Upper lobe of right lung (tissue), 1 donor: ENCODE measurements at regions not wholly inside any gene's neighbourhood (a gene's known extent, or its start where the extent isn't known, plus 50 kb on each side); places are given as distances from the start of the nearest gene placed in this dataset.
"Not testable (repeated sequence)": the region's sequence is repeated elsewhere in the genome, so short reads cannot be mapped to it uniquely, and the experiment has no call there.

Source experiments
- ATAC-seq: fragments of 200-7000 bp; cut with Tn5 transposase; one replicate; pipeline ENCODE4 v1.9.1; 2020; ENCODE audit warnings: mild to moderate bottlenecking, moderate library complexity
- DNase-seq: peaks from one replicate; pipeline ENCODE4 v3.0.0-alpha.2; 2020
- H3K27ac ChIP-seq: fragments of 200-600 bp; one replicate; pipeline ENCODE4 v1.8.0; 2022
- H3K27me3 ChIP-seq: fragments of 200-600 bp; one replicate; pipeline ENCODE4 v1.8.0; 2022; ENCODE audit warnings: mild to moderate bottlenecking
- H3K36me3 ChIP-seq: fragments of 200-600 bp; one replicate; pipeline ENCODE4 v1.8.0; 2022
- H3K4me1 ChIP-seq: fragments of 200-600 bp; one replicate; pipeline ENCODE4 v1.8.0; 2022
- H3K4me3 ChIP-seq: fragments of 200-600 bp; one replicate; pipeline ENCODE4 v1.8.0; 2022; ENCODE audit warnings: mild to moderate bottlenecking
- H3K9me3 ChIP-seq: fragments of 200-600 bp; one replicate; pipeline ENCODE4 v1.8.0; 2022
- intact Hi-C: fragments of 100-400 bp; cut with DNase I; formaldehyde crosslinking; loops from one replicate; pipeline ENCODE4 v1.11.0; 2022
- TF ChIP-seq, protein P1 (sequence below): fragments of 200-600 bp; IDR thresholded peaks from one replicate; pipeline ENCODE4 v1.8.0; 2022; ENCODE audit warnings: antibody characterized with exemption
- donor health status: DM: no; HTN: yes; CAD: no; lungs with severe emphysema.

DNA sequence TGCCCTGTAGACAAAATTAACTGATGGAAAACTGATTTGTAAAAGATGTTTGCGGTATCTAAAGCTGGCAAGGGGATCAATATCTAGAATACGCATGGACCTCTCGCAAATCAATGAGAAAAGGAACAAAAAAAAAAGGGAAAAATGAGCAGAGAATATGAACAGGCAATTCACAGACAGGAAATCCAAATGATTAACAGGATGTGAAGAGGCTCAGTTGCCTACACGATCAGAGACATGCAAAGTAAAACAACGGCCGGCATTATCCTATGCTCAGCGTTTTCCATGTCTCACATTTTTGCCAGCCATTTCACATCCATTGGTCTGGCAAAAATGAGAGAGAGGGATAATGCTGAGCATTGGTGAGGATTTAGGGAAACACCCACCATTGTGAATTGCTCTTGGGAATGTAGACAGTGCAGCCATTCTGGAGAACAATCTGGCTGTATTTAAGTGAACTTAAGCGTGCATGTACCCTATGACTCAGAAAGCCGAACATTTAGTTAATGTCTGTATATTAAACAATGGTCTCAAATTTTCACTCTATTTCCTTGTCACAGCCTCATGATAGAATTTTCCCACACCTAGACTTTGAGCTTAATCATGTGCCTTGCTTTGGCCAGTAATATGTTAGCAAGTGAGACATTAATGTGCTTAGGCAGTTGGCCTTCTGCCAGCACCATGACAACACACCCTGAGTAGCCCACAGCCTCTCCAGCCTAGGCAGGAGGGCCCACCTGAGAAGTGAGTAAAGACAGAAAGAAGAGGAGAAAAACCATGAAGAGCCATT lies 61.0 kb upstream of the NBPF3 start:
- ATAC-seq (no peak), DNase-seq (no peak)
- intact Hi-C loops = no loop called here
- H3K27ac ChIP-seq = no peak overlapping the region
- no peaks in the 10 kb centered on the region for H3K9me3 ChIP-seq
- no peak overlapping the region for H3K4me3 ChIP-seq
- H3K4me1 ChIP-seq = no peaks in the 10 kb centered on the region
- H3K27me3 ChIP-seq = peaks cover 9% of the 10 kb centered on the region
- TF ChIP-seq, protein P1, sequence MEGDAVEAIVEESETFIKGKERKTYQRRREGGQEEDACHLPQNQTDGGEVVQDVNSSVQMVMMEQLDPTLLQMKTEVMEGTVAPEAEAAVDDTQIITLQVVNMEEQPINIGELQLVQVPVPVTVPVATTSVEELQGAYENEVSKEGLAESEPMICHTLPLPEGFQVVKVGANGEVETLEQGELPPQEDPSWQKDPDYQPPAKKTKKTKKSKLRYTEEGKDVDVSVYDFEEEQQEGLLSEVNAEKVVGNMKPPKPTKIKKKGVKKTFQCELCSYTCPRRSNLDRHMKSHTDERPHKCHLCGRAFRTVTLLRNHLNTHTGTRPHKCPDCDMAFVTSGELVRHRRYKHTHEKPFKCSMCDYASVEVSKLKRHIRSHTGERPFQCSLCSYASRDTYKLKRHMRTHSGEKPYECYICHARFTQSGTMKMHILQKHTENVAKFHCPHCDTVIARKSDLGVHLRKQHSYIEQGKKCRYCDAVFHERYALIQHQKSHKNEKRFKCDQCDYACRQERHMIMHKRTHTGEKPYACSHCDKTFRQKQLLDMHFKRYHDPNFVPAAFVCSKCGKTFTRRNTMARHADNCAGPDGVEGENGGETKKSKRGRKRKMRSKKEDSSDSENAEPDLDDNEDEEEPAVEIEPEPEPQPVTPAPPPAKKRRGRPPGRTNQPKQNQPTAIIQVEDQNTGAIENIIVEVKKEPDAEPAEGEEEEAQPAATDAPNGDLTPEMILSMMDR = no peak
- H3K36me3 ChIP-seq = no peaks in the 10 kb centered on the region

DNA sequence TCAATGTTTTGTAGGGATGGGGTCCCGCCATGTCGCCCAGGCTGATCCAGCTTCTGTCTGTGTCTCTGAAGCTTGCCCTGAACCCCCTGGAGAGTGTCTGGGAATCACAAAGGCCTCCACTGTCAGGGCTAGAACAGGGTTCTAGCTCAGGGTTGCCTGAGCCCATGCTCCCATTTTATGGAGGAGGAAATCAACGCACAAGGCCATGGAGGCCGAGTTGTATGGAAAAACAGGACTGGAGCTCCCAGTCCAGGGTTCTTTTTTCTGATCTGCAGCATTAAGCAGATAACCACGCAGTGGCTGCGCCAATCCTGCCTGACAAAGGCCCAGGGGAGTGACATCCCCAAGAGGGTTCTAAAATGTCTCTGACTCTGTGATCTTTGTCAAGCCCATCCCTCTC lies 67.6 kb upstream of the NBPF3 start:
- no peak for DNase-seq
- intact Hi-C loops = no loop called here
- no peaks in the 10 kb centered on the region for H3K36me3 ChIP-seq
- no peak for ATAC-seq
- no peaks in the 10 kb centered on the region for H3K9me3 ChIP-seq
- TF ChIP-seq, protein P1 = no peak
- H3K27me3 ChIP-seq = no peaks in the 10 kb centered on the region
- H3K27ac ChIP-seq = no peak overlapping the region
- H3K4me1 ChIP-seq = no peaks in the 10 kb centered on the region
- no peak overlapping the region for H3K4me3 ChIP-seq

DNA sequence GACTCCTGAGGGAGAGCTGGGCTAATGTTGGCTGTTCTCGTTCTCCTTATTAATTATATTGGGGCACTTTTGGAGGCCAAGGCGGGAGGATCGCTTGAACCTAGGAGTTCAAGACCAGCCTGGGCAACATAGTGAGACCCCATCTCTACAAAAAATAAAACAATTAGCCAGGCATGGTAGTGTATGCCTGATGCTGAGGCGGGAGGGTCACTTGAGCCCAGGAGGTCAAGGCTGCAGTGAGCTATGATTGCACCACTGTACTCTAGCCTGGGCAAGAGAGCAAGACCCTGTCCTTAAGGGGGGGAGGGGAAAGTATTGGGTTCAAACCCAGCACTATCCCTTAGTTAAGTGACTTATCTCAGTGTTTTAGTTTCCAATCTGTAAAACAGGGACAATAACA lies 70.0 kb upstream of the NBPF3 start:
- Histone ChIP-seq H3K36me3 (no peaks in the 10 kb centered on the region), H3K9me3 (no peaks in the 10 kb centered on the region), H3K4me3 (no peak overlapping the region), H3K4me1 (no peaks in the 10 kb centered on the region), H3K27ac (no peak overlapping the region), H3K27me3 (no peaks in the 10 kb centered on the region)
- intact Hi-C loops = loop anchor here (5.0 kb wide), 1 partner anchor 138 kb away; no protein-coding TSS in a partner anchor
- no peak for DNase-seq
- TF ChIP-seq, protein P1 = no peak
- ATAC-seq = no peak

DNA sequence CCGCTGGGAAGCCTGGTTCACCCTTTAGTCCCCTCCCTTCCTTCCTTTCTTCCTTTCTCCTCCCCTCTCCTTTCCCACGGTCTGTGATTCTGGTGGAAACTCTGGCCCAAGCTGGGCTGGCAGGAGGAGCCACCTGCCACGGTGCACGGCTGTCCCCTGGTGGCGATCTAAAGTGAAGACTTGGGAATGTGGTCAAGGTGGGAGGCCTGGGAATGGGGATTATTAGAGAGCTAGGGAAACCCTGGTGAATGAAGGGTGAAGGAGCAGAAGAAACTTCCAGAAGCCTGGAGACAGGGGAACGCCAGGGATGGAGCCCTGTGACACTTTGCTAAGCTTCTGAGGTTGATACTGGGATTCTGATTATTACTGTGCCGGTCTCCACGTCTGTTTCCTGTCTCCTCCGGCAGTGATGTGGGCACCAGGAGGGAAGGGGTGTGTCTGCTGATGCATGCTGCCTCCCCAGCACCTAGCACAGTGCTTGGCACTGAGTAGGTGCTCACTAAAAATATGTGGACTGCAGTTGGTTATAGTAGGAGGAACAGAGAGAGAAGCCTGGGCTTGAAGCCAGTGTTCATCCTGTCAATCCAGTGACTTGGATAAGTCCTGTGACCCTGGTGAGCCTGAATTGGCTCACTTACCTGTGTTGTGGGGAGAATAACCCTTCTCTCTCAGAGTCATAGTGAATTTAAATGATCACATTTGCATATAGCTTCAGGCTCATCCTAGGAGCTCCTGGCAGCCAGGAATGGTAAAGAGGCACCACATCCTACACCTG lies 71.2 kb upstream of the NBPF3 start:
- intact Hi-C loops = loop anchor here (5.0 kb wide), 1 partner anchor 136 kb away; no protein-coding TSS in a partner anchor
- peak; percentile 95 for ATAC-seq

DNA sequence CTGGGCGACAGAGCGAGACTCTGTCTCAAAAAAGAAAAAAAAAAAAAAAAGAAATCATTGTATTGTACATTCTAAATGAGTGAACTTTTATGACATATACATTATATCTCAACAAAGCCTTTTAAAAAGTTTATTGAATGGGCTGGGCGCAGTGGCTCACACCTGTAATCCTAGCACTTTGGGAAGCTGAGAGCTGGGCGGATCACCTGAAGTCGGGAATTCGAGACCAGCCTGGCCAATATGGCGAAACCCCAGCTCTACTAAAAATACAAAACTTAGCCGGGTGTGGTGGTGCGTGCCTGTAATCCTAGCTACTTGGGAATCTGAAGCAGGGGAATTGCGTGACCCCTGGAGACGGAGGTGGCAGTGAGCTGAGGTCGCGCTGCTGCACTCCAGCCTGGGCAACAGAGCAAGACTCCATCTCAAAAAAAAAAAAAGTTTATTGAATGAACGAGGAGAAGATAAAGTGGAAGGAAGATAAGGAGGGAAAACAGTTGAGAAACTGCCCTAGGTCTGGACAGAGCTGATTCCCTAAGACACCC lies 71.9 kb upstream of the NBPF3 start:
- ATAC-seq, DNase-seq, H3K9me3 ChIP-seq, H3K27ac ChIP-seq, H3K4me1 ChIP-seq, H3K4me3 ChIP-seq, H3K27me3 ChIP-seq, H3K36me3 ChIP-seq: not testable (repeated sequence)
- intact Hi-C loops = loop anchor here (5.0 kb wide), 1 partner anchor 136 kb away; no protein-coding TSS in a partner anchor

More for the DNA sequence above, 71.2 kb upstream of the NBPF3 start:
- TF ChIP-seq, protein P1 = peak; percentile 97
- Histone ChIP-seq H3K36me3 (no peaks in the 10 kb centered on the region), H3K4me3 (no peak overlapping the region), H3K4me1 (no peaks in the 10 kb centered on the region), H3K27ac (no peak overlapping the region), H3K9me3 (no peaks in the 10 kb centered on the region), H3K27me3 (no peaks in the 10 kb centered on the region)
- DNase-seq = peak; percentile 84

DNA sequence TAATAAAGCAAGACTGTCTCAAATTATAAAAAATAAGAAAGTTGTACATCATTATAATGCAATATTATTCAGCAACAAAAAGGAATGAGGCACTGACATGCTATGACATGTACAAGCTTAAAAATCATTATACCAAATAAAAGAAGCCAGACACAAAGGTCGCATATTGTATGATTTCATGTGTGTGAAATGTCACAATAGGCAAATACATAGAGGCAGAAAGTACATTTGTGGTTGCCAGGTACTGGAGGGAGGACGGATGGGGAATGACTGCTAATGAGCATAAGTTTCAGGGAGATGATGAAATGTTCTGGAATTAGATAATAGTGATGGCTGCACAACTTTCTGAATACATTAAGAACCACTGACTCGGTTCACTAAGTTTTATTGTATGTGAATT lies 73.6 kb upstream of the NBPF3 start:
- Histone ChIP-seq H3K36me3 (no peaks in the 10 kb centered on the region), H3K4me1 (no peaks in the 10 kb centered on the region), H3K27me3 (no peaks in the 10 kb centered on the region), H3K27ac (no peak overlapping the region), H3K4me3 (no peak overlapping the region), H3K9me3 (no peaks in the 10 kb centered on the region)
- TF ChIP-seq, protein P1 = no peak
- intact Hi-C loops = loop anchor here (5.0 kb wide), 1 partner anchor 134 kb away; no protein-coding TSS in a partner anchor
- DNase-seq (no peak), ATAC-seq (no peak)
